HepG2 (cell line): ENCODE measurements at regions not wholly inside any gene's neighbourhood (a gene's known extent, or its start where the extent isn't known, plus 50 kb on each side); places are given as distances from the start of the nearest gene placed in this dataset.

ENCODE experiments used
- ATAC-seq: fragments of 200-7000 bp; cut with Tn5 transposase; 3 replicates; pipeline ENCODE4 v1.9.1; 2020; ENCODE audit warnings: mild to moderate bottlenecking, moderate library complexity
- BruUV-seq: library from RNA; stranded (reverse); fragments of 400-500 nt; replicated peaks from 2 replicates; lab custom pipeline; 2021; lab: Mats Ljungman, UMichigan
- CTCF ChIA-PET: fragments of 300-600 bp; formaldehyde crosslinking; extraction: SDS; loops from one replicate; lab custom pipeline; 2021; ENCODE audit warnings: low total read pairs, inconsistent platforms, low intra/inter-chr PET ratio; lab: Yijun Ruan, JAX
- POLR2A ChIA-PET: fragments of 350-600 bp; sonication (Branson Sonifier 250); formaldehyde crosslinking; loops from one replicate; lab custom pipeline; 2020; ENCODE audit warnings: antibody characterized with exemption, inconsistent platforms; lab: Yijun Ruan, JAX
- DNase-seq: peaks from one replicate; pipeline ENCODE4 v3.0.0-alpha.2; 2015; ENCODE audit warnings: low spot score
- FAIRE-seq: peaks from 3 replicates; lab custom pipeline; 2011; peaks lifted over from hg19 to GRCh38; lab: Jason Lieb, UNC
- H2AFZ ChIP-seq: one replicate; pipeline ENCODE4 v1.6.1; 2011; ENCODE audit warnings: low read length, inconsistent platforms
- H3K27ac ChIP-seq: fragments of 300-600 bp; 3 replicates; pipeline ENCODE4 v1.8.0; 2011; ENCODE audit warnings: mixed run types, mild to moderate bottlenecking, mixed read lengths, low read length, inconsistent platforms; ENCODE audit not compliant: insufficient read depth; ENCODE audit errors: extremely low read length
- H3K27me3 ChIP-seq, 2 experiments: fragments of 200-600 bp in 1 of 2; 2 replicates in 1 of 2; 3 replicates in 1 of 2; pipeline versions ENCODE4 v1.6.0 to v1.8.0; 2011; ENCODE audit warnings: low read length in 2 of 2, mild to moderate bottlenecking in 2 of 2, moderate library complexity in 2 of 2, inconsistent platforms in 1 of 2; ENCODE audit not compliant: insufficient read depth in 2 of 2, control insufficient read depth in 1 of 2
- H3K36me3 ChIP-seq, 2 experiments: fragments of 200-600 bp in 1 of 2; replicated peaks in 1 of 2; 2 replicates in 1 of 2; 3 replicates in 1 of 2; pipeline versions ENCODE4 v1.5.1 to v1.8.0; 2011; ENCODE audit warnings: low read length in 2 of 2, inconsistent platforms in 1 of 2; ENCODE audit not compliant: insufficient read depth in 2 of 2, control insufficient read depth in 1 of 2
- H3K4me1 ChIP-seq: 2 replicates; pipeline ENCODE4 v1.5.1; 2012; ENCODE audit warnings: low read length, inconsistent platforms; ENCODE audit not compliant: insufficient read depth
- H3K4me2 ChIP-seq: 2 replicates; pipeline ENCODE4 v1.6.0; 2011; ENCODE audit warnings: low read depth, low read length, inconsistent platforms
- H3K4me3 ChIP-seq, 3 experiments: fragments of 200-600 bp in 1 of 3; sonication (generic), shearing (Covaris generic) in 1 of 3; replicated peaks in 1 of 3; 2 replicates each; pipeline ENCODE4 v1.5.1; 2011 to 2016; ENCODE audit warnings: low read length in 3 of 3, inconsistent platforms in 2 of 3, low read depth in 2 of 3, mild to moderate bottlenecking in 2 of 3, control low read depth in 1 of 3, mixed read lengths in 1 of 3; ENCODE audit not compliant: insufficient read depth in 1 of 3
- H3K79me2 ChIP-seq: one replicate; pipeline ENCODE4 v1.6.1; 2011; ENCODE audit warnings: low read length, inconsistent platforms; ENCODE audit not compliant: insufficient read depth
- H3K9ac ChIP-seq: 2 replicates; pipeline ENCODE4 v1.6.0; 2011; ENCODE audit warnings: mild to moderate bottlenecking, low read depth, low read length, inconsistent platforms; ENCODE audit not compliant: insufficient read depth
- H3K9me3 ChIP-seq: 2 replicates; pipeline ENCODE4 v1.5.1; 2012; ENCODE audit warnings: mild to moderate bottlenecking, low read length
- H4K20me1 ChIP-seq: 2 replicates; pipeline ENCODE4 v1.6.0; 2011; ENCODE audit warnings: inconsistent platforms, mild to moderate bottlenecking, low read length, moderate library complexity; ENCODE audit not compliant: insufficient read depth
- EZH2 ChIP-seq: conservative IDR thresholded peaks from 2 replicates; pipeline ENCODE4 v1.6.1; 2012; ENCODE audit warnings: mild to moderate bottlenecking, low read depth, low read length, moderate library complexity
- MAFG ChIP-seq: sonication (generic); formaldehyde crosslinking; IDR thresholded peaks from 2 replicates; pipeline ENCODE4 v1.5.1; 2020; ENCODE audit warnings: mild to moderate bottlenecking, missing genetic modification reagents
- NFIC ChIP-seq: IDR thresholded peaks from 2 replicates; pipeline ENCODE4 v1.6.1; 2012; ENCODE audit warnings: mild to moderate bottlenecking, low read length, inconsistent platforms
- RCOR2 ChIP-seq: IDR thresholded peaks from 2 replicates; pipeline ENCODE4 v1.6.1; 2016; ENCODE audit warnings: missing biosample characterization, missing genetic modification reagents
- TAF15 ChIP-seq: fragments of 200-400 bp; formaldehyde crosslinking; IDR thresholded peaks from one replicate; pipeline ENCODE4 v1.6.1; 2018; ENCODE audit warnings: mild to moderate bottlenecking, low read depth, low read length; ENCODE audit not compliant: poor library complexity, severe bottlenecking
- TBP ChIP-seq: sonication (generic); formaldehyde crosslinking; IDR thresholded peaks from 2 replicates; pipeline ENCODE4 v1.5.0; 2020; ENCODE audit warnings: missing genetic modification reagents
- ZNF350 ChIP-seq: sonication (generic); formaldehyde crosslinking; IDR thresholded peaks from 2 replicates; pipeline ENCODE4 v1.4.0; 2020; ENCODE audit warnings: mild to moderate bottlenecking, low read depth, missing genetic modification reagents, borderline replicate concordance
- ZNF552 ChIP-seq: sonication (generic); formaldehyde crosslinking; IDR thresholded peaks from 2 replicates; pipeline ENCODE4 v1.9.0; 2022; ENCODE audit warnings: missing genetic modification reagents, mild to moderate bottlenecking, borderline replicate concordance
- ZNF556 ChIP-seq: sonication (generic); formaldehyde crosslinking; IDR thresholded peaks from 2 replicates; pipeline ENCODE4 v1.4.0; 2020; ENCODE audit warnings: mild to moderate bottlenecking, missing genetic modification reagents, borderline replicate concordance
- ZNF780A ChIP-seq: sonication (generic); formaldehyde crosslinking; IDR thresholded peaks from 2 replicates; pipeline ENCODE4 v1.8.0; 2022; ENCODE audit warnings: mild to moderate bottlenecking, missing genetic modification reagents, moderate library complexity
- WGBS: methylation state at CpG from one replicate; pipeline ENCODE4 v1.1.6; 2017; ENCODE audit warnings: low lambda C conversion rate; 5-methylcytosine and 5-hydroxymethylcytosine counted together
- in situ Hi-C: cut with HindIII; loops from 2 replicates; pipeline ENCODE4 v1.10.0; 2017; ENCODE audit warnings: low pct_unique_long_range_greater_than_20kb; ENCODE audit not compliant: extremely low pct_ligation_motif_present
- intact Hi-C: fragments of 100-400 bp; cut with micrococcal nuclease; formaldehyde crosslinking; loops from one replicate; pipeline ENCODE4 v1.10.0; 2022; ENCODE audit not compliant: unreplicated experiment
- TF ChIP-seq, protein P1 (sequence below): sonication (generic); formaldehyde crosslinking; IDR thresholded peaks from 2 replicates; pipeline ENCODE4 v1.4.0; 2020; ENCODE audit warnings: mild to moderate bottlenecking, missing genetic modification reagents
- TF ChIP-seq, protein P2 (sequence below), 2 experiments: IDR thresholded peaks; 2 replicates each; pipeline ENCODE4 v1.6.1; 2011 to 2012; ENCODE audit warnings: low read length in 2 of 2, borderline replicate concordance in 1 of 2, low read depth in 1 of 2, mild to moderate bottlenecking in 1 of 2, moderate library complexity in 1 of 2

DNA sequence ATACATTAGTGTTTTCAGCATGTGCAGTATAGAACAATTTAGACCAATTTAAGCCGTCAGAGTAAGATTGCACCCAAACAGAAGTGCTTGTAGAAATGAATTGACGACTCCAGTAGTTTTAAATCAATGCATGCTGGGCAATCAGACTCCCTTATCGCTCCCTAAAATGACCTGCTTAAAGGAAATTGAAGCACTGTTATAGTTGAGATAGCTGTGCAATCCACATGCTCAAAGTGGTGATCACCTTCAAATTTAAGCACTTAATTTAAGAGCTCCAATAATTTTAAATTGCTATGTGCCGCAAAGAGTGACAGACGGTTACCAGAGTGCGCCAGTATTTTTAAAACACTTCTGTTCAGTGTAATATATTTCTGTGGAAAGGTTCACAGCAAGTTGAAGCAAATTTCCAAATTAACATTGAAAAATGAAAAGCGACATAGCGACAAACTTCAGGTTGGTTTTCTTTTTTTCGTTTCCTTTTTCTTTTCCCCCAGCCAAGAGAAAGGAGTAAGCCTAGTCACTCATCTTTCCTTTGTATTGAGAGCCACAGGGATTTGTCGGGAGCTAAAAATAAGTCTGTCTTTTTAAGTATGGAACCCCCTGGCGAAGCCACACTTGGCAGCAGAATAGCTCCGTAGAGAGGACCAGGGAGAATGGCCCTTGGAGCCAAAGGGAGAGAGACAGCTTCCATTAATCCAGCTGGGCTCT lies 436.4 kb upstream of the RBMS3 start (continued):
- TF ChIP-seq, protein P1, sequence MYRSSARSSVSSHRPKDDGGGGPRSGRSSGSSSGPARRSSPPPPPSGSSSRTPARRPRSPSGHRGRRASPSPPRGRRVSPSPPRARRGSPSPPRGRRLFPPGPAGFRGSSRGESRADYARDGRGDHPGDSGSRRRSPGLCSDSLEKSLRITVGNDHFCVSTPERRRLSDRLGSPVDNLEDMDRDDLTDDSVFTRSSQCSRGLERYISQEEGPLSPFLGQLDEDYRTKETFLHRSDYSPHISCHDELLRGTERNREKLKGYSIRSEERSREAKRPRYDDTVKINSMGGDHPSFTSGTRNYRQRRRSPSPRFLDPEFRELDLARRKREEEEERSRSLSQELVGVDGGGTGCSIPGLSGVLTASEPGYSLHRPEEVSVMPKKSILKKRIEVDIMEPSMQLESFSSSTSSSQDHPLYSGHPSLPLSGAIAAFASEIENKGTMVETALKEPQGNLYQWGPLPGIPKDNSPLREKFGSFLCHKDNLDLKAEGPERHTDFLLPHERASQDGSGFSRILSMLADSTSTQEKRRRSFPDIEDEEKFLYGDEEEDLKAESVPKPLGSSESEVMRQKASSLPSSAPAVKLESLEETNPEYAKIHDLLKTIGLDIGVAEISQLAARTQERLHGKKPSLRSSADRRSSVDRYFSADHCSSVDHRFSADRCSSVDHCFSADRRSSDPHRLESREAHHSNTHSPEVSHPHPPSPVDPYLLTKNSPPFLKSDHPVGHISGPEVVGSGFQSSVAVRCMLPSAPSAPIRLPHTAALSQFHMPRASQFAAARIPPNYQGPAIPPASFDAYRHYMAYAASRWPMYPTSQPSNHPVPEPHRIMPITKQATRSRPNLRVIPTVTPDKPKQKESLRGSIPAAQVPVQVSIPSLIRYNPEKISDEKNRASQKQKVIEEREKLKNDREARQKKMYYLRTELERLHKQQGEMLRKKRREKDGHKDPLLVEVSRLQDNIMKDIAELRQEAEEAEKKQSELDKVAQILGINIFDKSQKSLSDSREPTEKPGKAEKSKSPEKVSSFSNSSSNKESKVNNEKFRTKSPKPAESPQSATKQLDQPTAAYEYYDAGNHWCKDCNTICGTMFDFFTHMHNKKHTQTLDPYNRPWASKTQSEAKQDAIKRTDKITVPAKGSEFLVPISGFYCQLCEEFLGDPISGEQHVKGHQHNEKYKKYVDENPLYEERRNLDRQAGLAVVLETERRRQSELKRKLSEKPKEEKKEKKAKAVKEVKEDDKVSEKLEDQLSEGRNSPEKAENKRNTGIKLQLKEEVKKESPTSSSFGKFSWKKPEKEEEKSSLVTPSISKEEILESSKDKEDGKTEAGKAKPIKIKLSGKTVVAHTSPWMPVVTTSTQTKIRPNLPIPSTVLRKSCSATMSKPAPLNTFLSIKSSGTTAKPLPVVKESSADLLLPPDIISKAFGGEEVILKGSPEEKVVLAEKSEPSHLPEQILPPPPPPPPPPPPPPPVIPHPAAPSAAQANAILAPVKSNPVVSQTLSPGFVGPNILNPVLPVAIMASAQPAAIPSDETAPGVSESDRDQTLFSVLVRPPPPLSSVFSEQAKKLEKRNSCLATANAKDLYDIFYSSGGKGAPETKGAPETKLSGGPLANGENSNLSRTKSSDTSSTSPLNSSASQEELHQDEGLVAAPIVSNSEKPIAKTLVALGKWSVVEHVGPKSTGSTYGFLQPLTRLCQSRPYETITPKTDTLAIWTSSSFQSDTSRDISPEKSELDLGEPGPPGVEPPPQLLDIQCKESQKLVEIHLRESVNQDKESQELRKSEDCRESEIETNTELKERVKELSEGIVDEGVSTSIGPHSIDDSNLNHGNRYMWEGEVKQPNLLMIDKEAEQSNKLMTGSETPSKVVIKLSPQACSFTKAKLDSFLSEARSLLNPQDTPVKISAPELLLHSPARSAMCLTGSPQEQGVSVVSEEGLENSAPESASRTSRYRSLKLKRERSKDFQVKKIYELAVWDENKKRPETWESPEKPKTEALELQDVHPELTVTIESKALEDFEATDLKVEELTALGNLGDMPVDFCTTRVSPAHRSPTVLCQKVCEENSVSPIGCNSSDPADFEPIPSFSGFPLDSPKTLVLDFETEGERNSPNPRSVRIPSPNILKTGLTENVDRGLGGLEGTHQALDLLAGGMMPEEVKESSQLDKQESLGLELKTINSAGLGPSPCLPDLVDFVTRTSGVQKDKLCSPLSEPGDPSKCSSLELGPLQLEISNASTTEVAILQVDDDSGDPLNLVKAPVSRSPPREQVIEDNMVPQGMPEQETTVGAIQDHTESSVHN: no peak
- TF ChIP-seq ZNF556: no peak

DNA sequence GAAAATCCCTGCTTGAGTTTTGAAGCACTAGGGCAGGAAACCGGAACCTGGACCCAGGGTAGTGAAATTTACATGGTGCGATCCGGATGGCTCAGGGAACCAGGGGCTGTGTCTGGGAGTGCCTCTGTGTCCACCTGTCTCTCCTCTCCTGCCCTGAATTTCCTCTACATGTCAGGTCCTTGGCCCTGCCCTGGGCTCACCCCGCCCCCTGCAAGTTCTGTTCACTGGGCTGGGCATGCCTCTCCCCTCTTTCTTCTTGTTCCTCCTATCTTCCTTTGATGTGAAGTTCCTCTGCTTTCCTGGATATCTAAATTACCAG lies 435.9 kb upstream of the RBMS3 start:
- no peak overlapping the region for H2AFZ ChIP-seq
- no peak for ATAC-seq
- no TSS peak for BruUV-seq
- H3K9me3 ChIP-seq: no peaks in the 10 kb centered on the region
- no peak for DNase-seq
- H3K4me3 ChIP-seq: no peak overlapping the region
- in situ Hi-C loops (no loop called here), intact Hi-C loops (no loop called here)
- H3K36me3 ChIP-seq: no peaks in the 10 kb centered on the region
- no peak overlapping the region for H3K27ac ChIP-seq
- no peak for FAIRE-seq
- H3K79me2 ChIP-seq: no peaks in the 10 kb centered on the region
- WGBS: 0% methylated on average over 2 of the region's 4 CpGs
- no peaks in the 10 kb centered on the region for H3K4me1 ChIP-seq
- no peak overlapping the region for H3K9ac ChIP-seq
- CTCF ChIA-PET: no interaction called here
- no peaks in the 10 kb centered on the region; a peak in 1 of 5 replicates for H3K27me3 ChIP-seq
- H4K20me1 ChIP-seq: no peaks in the 10 kb centered on the region
- H3K4me2 ChIP-seq: no peak overlapping the region
- POLR2A ChIA-PET: no interaction called here
- no peak for TF ChIP-seq TBP (CRISPR knock-in tag)
- TF ChIP-seq MAFG (CRISPR knock-in tag): no peak
- TF ChIP-seq RCOR2 (CRISPR knock-in tag): no peak
- TF ChIP-seq EZH2: no peak
- no peak for TF ChIP-seq ZNF780A
- no peak for TF ChIP-seq NFIC
- no peak for TF ChIP-seq ZNF350 (CRISPR knock-in tag)
- no peak for TF ChIP-seq TAF15
- TF ChIP-seq, protein P2, sequence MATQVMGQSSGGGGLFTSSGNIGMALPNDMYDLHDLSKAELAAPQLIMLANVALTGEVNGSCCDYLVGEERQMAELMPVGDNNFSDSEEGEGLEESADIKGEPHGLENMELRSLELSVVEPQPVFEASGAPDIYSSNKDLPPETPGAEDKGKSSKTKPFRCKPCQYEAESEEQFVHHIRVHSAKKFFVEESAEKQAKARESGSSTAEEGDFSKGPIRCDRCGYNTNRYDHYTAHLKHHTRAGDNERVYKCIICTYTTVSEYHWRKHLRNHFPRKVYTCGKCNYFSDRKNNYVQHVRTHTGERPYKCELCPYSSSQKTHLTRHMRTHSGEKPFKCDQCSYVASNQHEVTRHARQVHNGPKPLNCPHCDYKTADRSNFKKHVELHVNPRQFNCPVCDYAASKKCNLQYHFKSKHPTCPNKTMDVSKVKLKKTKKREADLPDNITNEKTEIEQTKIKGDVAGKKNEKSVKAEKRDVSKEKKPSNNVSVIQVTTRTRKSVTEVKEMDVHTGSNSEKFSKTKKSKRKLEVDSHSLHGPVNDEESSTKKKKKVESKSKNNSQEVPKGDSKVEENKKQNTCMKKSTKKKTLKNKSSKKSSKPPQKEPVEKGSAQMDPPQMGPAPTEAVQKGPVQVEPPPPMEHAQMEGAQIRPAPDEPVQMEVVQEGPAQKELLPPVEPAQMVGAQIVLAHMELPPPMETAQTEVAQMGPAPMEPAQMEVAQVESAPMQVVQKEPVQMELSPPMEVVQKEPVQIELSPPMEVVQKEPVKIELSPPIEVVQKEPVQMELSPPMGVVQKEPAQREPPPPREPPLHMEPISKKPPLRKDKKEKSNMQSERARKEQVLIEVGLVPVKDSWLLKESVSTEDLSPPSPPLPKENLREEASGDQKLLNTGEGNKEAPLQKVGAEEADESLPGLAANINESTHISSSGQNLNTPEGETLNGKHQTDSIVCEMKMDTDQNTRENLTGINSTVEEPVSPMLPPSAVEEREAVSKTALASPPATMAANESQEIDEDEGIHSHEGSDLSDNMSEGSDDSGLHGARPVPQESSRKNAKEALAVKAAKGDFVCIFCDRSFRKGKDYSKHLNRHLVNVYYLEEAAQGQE (IDR thresholded peaks at IDR 0.05; ENCODE audit: borderline replicate concordance in 1 of 2, low read depth in 1 of 2, low read length in 2 of 2): no peak
- TF ChIP-seq ZNF552: no peak
